Activated CD4-positive, alpha-beta T cell treated with anti-CD3 and anti-CD28 coated beads, Interleukin-2, amount 50 U/mL, for 16 hours (primary cell): ENCODE measurements at regions not wholly inside any gene's neighbourhood (a gene's known extent, or its start where the extent isn't known, plus 50 kb on each side); places are given as distances from the start of the nearest gene placed in this dataset.

Experiments used
- DNase-seq: peaks from one replicate; pipeline ENCODE4 v3.0.0-alpha.2; 2020

DNA sequence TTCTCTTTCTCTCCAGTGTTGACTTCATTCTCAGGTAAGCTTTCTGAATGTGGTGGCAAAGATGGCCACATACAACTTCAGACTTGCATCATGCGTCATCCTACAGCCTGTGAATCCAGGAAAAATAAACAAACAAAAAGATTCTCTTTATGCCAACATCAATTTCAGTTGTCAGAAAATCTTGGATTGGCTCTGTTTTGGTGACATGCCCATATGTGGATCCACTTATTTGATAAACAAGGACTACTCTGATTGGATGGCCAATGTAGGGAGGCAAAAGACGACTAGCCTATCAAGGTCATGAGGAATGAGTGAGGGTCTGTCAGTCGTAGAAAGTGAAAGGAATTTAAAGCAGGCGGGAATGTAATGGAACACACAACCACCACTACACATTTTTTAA lies 866.6 kb downstream of the USP25 start:
- no peak for DNase-seq

DNA sequence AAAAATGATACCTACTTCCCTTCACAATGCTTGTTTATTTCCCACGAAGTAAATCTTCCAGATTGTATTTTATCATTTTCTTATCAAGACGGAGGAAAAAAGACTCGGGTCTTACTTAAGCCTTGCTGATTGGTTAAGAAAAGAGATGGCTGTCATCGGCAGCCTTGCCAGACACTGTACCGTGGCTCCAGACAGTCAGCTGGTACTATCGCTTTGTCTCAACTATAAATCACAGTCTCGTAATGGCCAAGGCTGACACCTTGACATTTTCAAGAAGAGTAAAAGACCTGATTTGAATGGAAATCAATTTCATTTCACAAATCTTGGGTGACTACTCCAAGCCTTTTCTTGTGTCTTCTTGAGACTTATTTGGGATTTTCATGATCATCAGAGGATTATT lies 868.0 kb downstream of the USP25 start:
- DNase-seq = no peak

DNA sequence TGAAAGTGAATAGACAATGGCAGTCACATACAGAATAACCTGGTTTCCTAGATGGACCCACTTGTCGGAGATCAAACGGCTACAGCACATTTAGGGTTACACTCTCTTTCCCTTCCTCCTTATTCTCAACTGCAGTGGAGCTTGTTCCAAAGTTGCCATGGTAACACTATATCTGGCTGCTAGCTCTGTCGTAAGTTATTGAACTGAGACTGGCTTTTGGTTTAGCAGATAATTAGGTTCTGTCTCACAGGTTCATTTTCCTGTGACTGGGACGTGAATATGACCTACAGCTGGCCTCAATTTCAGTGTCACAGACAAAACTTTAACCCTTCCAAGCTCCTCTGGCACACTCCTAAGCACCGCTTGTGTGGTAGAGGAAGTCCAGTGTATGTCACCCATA lies 875.8 kb downstream of the USP25 start:
- no peak for DNase-seq

DNA sequence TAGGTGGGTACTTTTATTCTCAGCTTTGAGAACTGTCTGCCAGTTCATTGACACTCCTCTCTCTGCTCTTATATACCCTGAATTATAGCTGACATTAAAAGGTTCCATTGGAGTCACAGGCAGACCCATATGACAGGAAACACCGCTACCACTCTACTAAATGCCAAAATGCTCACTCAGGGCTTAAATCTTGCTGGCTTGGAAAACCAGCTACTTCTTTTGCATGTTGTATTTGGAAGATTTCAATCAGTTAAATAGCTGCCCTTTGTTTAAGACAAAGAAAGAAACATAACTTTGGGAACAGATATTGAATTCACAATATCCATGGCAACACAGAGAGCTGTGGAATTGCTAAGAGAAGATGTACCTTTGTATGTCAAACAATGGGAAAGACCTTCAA lies 876.5 kb downstream of the USP25 start:
- no peak for DNase-seq

DNA sequence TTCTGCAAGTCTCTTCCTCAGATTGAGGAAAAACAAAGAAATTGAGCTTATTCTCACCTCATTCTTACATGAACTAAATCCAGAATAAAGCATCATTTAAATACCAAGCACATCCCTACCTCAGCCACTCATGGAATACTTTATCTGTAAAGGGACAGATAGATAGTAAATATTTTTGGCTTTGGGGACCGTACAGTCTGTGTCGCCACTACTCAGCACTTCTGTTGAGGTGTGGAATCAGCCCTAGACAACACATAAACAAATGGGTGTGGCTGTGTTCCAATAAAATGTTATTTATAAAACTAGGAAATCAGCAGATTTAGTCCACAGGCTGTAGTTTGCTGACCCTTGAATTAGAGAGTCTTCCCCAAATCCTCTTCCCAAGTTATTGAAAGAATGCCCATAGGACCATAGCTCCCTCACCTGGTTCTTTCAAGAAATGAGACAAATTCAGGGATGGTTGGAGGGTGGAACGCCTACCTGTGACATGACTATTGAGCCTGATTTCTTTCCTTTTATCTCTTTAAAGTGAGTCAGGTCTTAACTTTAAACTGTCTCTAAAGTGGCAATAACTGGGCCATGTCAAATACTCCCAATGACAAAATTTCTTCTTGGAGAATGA lies 878.5 kb downstream of the USP25 start:
- DNase-seq = no peak

DNA sequence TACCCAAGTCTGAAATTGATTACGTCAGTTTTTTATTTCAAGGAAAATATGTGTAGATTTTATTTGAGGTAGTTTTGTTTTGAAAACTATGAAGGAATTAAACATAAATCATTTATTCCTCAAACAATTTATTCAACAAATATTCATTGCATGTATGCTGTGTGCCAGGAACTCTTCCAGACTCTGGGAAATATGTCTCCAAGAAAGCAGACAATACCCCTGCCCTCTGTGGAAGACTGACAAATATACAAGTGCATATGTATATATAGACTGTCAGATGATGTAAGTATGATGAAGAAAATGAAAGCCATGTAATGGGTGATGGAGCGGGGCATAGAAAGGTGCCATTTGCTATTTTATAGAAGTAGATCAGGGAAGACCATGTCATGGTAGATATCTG lies 889.5 kb downstream of the USP25 start:
- DNase-seq = no peak

DNA sequence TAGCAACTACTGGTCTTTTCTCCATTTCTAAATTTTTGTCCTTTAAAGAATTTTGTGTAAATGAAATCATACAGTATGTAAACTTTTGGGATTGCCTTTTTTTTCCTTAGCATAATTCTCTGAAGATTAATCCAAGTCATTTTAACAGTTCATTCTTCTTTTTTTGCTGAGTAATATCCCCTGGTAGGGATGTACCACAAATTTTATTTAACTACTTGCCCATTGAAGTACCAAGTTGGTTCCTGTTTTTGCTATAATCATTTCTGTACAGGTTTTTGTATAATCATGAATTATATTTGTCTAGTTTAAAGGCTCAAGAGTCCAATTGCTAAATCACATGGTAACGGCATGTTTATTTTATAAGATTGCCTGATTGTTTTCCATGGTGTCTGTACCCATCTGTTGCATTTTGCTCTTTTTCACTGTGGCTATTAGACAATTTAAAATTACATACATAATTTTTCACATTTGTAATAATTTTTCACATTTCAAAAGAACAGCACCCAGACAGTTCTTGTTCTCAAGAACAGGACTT lies 891.1 kb downstream of the USP25 start:
- DNase-seq = no peak

DNA sequence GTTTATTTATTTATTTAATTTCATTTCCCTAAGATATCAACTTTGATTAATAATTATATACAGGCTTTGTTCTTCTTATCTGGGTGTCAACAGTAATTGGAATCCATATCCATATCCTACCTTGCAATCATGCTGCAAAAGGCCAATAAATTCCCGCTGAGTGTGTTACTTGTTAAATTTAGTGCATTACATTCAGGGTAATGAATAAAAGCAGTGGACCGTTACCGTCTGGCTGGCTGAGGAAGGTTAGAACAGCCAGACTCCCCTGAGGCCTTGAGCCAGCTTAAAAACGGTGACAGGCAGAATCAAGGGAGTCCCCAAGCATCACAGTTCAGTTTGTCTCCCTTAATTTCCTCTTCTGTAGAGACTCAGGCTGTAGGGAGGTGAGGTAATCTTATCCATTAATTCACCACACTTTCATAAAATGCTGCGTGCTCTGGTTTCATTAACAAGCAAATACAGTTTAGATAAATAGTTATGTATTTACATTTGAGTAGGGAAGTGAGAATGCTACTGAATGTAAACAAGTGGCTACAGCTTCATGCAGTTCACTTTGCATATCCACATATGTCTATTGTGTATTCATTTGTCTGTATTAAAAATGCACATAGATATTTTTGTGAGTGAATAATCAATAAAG lies 888.2 kb upstream of the CXADR start:
- DNase-seq = no peak

DNA sequence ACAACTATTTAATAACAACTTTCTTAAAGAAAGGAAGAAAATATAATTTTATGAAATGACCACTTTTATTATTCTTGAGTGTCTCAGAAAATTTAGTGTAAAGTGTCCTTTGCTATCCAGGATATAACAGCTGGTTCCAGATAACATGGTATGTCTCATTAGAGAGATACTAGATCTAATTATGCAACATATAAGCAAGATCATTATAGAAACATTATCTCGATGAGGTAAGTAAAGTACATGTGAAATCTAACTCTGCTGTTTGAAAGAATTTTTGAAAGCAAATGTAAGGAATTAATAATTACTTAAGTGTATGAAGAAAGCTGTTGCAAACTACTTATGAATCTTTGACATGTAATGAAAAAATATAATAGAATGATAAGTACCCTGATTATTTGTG lies 887.4 kb upstream of the CXADR start:
- DNase-seq = no peak

DNA sequence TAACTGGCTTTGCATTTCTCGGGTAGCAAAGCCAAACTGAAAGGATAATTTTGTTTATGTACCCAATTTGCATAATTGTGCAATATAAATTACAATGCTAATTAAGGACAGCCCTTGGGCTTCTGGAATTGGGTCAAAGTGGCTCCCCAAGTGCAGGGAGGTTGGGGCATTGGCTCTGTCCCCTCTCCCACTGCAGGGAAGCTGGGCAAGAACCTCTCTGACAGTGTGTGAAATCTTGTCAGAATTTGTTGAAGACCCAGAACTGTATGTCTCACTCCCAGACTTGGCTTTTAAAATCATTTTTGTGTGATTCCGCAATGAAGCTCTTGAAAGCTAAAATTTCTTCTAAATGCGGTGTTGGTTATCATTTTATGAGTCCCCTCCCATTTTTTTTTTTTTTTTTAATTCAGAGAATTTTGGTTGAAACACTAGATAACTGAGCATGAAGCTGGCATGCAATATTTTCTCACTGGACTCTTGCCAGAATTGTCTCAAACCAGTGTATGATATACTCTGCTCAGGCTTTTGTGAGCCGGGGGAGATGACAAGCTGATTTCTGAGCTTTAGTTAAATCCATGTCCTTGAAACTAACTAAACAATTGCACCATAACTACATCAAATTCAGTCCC lies 878.9 kb upstream of the CXADR start:
- no peak for DNase-seq

DNA sequence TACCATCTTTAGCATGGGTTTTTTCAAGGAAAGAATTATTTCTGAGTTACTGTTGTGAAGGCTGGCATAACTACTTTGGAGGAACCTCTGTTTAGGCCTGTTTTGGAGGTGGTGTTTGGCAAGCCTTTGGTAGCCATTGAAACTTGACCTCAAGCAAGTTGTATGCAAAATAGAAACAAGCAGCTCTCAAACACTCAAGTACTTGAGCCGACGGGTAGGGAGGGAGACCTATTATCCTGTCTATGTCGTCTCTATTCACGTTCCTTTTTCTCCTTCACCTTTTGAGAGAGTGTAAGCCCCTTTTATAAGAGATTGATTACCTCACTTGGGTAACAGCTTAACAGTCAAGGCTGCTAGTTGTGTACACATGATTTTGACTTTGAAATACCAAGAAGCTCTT lies 878.3 kb upstream of the CXADR start:
- no peak for DNase-seq

DNA sequence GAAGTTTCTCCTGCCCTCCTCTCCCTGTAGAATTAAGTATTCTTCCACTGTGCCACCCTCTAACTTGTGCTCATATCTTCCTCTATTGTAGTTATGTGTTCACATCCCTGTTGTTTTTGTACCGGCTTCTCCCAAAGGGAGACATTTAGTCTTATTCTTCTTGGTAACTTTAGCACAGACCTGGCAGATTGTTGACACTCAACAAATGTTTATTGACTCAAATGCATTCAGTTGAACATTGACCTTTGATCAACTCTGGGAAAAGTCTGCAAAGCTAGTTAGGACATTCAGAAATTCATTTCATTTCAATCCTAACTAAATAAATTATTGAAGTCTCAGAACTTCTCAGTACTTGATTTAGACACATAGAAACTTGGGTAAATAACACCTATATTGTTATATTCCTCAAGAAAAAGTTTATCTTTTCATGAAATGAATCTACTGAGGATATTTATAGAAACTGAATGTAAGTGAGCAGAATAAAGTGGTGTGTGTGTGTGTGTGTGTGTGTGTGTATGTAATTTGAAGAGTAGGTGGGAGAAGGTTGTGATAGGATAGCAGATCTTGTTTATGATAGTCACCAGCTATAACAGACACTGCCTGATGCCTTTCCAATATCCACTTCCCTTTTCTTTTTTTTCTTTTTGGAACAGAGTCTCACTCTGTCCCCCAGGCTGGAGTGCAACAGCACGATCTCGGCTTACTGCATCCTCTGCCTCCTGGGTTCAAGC lies 872.4 kb upstream of the CXADR start:
- DNase-seq = no peak

DNA sequence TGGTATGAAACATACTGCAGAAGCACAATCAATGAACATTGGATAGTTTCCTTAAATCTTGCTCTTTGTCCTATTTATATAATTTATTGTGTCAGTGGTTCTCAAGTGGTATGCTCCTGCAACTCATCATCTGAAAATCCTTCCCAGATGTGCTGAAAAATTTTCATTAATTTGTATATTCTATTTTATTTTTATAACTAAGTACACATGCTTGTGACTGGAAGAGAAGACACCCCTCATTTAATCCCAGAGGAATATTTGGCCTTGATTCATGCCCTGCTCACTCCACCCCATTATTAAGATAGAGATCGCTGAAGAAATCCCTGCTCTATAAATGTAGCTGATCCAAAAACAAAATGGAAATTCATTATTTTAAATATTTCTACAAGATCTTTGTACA lies 870.5 kb upstream of the CXADR start:
- no peak for DNase-seq

DNA sequence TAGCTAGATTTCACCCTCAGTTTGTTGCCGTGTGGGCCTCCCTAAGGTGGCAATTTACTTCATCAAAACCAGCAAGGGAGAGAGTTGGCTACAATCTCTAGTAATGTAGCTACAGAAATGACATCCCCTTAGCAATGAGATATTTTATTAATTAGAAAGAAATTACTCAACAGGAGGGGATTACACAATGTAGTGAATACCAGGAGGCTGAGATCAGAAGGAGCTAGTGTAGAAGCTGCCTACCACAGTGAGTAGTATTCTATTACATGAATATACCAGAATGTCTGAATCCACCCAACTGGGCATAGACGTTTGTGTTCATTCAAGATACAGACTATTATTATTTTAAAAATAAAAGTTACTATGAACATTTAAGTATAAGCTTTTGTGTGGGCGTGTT lies 868.2 kb upstream of the CXADR start:
- DNase-seq = no peak

DNA sequence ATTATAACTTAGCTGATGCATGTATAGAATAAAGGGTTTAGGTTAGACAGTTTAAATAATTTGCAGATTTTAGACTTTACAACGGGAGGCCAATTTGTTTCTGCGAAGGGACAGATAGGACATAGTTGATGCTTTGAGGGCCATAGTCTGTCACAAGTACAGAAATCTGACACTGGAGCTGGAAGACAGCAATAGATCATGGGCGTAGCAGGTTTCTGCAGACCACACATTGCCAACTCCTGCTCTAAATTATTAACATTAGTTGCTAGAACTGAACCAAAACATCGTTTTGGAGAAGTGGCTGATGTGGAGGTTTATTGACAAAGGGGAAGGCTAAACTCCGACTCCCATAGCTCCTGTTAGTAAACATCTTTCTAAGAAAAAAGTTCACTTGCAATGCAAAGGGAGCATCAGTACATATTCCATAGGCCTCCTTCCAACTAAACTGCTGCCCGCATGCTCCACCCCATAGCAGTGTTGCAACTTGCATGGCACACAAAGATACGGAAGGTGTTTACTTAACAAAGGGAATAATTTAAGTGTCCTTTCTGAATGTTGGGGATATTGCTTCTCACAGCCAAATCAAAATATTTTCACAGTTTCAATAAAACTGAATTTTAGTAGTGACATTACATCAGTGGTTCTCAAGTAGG lies 862.0 kb upstream of the CXADR start:
- DNase-seq = no peak

DNA sequence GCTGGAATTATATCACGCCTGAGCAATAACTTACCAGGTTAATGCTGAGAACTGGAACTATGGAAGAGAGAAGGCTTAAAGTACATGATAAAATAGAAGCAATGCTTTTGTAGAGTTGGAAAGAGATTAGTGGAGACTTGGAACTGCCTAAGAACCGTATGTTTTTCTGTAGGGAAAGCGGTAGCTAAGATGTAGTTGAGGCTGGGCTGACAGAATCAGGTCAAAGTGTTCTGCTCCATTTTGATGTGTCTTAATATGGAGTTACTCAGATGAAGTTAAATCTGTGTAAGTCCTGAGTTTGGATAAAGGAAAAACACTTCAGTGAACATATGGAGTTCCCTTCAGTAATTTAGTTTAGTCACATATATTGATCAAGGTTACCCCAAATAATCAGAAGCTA lies 860.9 kb upstream of the CXADR start:
- DNase-seq = no peak

DNA sequence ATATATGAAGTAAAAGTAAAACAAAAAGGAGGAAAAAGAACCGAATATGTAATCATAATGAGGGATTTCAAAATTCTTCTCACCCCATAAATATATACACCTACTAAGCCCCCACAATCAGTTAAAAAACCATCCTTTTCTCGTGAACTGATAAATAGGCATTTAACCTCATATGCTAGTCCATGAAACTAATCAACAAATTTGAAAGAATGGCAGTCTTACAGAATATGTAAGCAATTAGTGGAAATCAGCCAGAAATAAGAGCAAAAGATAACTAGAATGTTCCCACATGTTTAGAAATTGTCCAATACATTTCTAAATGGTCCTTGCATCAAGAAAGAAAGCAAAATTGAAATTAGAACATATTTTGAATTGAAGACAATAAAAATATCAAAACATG lies 849.4 kb upstream of the CXADR start:
- no peak for DNase-seq

DNA sequence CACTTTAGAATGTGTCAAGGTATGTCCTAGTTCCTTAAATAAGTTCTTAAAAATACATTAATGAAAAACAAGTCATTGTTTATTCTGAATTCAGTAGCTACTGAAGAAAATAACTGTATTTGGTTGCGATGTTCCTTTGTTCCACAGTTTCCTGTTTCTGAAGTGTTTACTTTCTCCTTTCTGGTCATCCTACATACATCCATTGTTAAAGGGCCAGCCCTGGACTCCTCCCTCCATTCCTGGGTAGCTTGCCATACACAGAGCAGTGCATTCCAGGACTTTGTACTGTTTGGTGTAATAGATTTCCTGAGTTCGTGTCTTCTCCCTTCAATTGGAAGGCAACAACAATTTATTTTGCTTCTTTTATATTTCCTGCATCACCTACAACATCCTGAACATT lies 845.4 kb upstream of the CXADR start:
- DNase-seq = no peak

DNA sequence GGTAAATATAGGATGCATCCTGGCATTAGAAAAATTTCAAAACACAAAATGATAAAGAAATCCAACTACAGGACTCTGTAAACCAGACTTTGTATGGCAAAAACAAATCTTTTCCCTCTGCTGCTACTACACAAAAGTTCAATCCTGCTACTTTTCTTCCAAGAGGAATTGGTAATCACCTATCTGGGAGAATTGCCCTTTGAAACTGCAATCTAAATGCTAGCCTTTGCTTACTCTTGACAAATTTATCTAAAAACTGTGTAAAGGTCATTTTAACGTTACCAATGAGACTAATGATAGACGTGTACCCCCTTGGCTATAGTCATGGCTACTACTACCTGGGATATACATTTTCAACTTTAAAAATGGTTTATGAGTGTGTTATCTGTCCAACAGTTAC lies 837.9 kb upstream of the CXADR start:
- no peak for DNase-seq

DNA sequence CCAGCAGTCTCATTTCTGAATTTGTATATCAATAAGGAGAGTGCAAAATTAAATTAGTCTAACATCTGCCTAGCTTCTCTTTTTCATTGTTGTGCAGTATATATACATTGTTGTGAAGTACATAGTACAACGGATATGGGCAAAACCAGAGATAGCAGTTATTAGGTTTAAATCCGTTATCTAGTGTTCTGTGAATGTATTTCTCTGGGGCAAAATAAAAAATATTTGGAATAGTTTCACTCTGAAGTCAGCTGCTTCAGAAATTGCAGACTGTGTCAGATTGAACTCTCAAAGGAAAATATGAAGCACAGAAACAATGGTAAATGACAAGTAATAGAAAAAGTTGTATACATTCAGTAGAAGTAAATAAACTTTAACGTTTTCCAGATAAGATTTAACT lies 836.5 kb upstream of the CXADR start:
- no peak for DNase-seq

DNA sequence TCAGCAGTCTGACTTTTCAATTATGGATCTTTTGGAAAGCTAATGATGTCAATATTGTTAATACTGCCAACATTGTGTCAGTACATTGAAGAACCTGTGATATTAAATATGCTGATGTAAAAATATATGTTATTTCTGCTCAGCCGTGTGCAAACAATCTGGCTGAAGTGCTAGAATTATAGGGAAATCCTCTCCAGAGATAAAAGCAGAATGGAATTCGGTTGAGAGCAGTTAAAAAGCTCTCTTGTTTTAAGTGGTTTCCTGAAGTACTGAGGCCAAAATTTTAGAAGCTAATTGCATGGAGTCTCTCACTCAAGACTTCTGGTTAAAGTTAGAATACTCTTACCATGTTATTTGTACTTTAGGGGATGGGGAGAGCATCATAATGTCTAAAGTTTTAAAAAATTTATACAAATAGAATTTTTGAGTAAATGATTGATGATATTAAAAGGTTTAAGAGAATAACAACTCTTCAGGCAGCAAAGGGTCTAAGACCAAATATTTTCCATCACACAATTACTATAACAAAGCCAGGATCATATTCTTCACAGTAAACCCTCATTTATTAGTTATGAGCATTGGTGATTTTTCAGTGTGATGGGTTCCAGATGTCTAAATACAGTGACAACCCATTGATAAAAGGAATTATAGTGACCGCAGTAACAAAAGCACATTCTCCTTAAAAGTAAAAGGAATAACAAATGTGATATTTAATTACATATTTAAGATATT lies 834.2 kb upstream of the CXADR start:
- no peak for DNase-seq

DNA sequence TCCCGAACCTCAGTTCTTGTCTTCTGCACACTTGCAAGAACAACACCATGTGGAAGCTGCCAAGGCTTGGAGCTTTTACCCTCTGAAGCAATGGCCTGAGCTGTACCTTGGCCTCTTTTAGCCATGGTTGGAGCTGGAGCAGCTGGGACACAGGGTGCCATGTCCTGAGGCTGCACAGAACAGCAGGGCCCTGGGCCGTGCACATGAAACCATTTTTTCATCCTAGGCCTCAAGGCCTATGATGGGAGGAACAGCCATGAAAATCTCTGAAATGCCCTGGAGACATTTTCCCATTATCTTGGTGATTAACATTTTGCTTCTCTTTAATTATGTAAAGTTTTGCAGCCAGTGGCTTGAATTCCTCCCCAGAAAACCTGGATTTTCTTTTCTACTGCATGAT lies 817.8 kb upstream of the CXADR start:
- DNase-seq = no peak

DNA sequence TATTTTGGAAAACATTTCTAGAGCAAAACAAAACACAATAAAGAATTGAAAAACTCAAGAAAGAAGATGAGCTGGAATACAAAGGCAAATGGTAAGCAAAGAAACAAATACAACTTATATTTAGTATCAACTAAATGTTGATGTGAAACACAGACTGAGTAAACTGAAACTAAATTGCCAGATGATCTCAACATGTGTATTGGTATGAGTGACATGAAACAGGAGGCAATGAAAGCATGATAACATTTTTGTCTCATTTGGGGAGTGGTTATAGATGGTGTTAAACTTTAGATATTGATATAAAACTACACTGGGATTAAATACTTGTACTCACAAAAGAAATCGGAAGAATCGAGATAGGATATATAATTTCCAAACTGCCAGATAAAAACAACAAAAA lies 805.6 kb upstream of the CXADR start:
- no peak for DNase-seq
